ENCODE measurements at regions not wholly inside any gene's neighbourhood (a gene's known extent, or its start where the extent isn't known, plus 50 kb on each side); places are given as distances from the start of the nearest gene placed in this dataset.

DNA sequence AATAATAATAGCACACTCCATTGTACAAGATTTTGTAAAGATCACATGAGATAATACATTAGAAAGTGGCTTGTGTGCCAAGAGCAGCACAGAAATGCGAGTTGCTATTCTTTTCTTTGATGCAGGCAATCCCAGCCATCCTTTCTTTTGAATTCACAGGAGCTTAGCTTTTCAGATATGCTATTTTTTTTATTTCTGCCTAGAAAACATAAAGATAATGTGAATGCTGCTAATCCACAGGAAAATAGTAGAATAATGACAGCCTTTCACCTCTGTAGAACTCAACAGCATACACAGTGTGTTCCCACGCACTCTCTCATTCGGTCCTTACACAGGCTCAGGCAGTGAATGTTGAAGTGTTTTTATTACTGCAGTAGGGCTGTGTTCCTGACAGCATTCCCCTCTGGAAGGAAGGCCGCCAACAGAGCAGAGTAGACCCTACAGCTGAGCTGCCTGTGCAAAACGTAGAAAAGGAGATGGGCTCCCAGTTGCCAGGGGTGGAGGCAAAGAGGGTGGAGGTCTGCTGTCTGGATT, 138.8 kb upstream of the TAPT1 start:
- no peak overlapping the region for H3K27ac ChIP-seq
- DNase-seq (ENCODE audit: low read depth in 1 of 2, low spot score in 1 of 2) (no peak), FAIRE-seq (no peak), ATAC-seq (no peak)
- H3K4me2 ChIP-seq = no peak overlapping the region
- no peaks in the 10 kb centered on the region for H3K9me3 ChIP-seq
- no peak for TF ChIP-seq CBX2 (IDR thresholded peaks at IDR 0.05; ENCODE audit: borderline replicate concordance, low read depth)
- TF ChIP-seq, protein P1, sequence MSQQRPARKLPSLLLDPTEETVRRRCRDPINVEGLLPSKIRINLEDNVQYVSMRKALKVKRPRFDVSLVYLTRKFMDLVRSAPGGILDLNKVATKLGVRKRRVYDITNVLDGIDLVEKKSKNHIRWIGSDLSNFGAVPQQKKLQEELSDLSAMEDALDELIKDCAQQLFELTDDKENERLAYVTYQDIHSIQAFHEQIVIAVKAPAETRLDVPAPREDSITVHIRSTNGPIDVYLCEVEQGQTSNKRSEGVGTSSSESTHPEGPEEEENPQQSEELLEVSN (IDR thresholded peaks at IDR 0.05; ENCODE audit: borderline replicate concordance, low read depth) = no peak
- no peak for TF ChIP-seq PHF8 (IDR thresholded peaks at IDR 0.05; ENCODE audit: borderline replicate concordance, low read depth)
- TF ChIP-seq POLR2A (IDR thresholded peaks at IDR 0.05; ENCODE audit: low read length) = no peak
- no peak for TF ChIP-seq ZSCAN20 (CRISPR knock-in tag; IDR thresholded peaks at IDR 0.05)
- no peak for TF ChIP-seq FOXS1 (CRISPR knock-in tag; IDR thresholded peaks at IDR 0.05)
- TF ChIP-seq POLR2AphosphoS2 (conservative IDR thresholded peaks at IDR 0.05; ENCODE audit: low read length) = no peak
- no peak for TF ChIP-seq TP53 (CRISPR knock-in tag; IDR thresholded peaks at IDR 0.05)
- TF ChIP-seq, protein P2, sequence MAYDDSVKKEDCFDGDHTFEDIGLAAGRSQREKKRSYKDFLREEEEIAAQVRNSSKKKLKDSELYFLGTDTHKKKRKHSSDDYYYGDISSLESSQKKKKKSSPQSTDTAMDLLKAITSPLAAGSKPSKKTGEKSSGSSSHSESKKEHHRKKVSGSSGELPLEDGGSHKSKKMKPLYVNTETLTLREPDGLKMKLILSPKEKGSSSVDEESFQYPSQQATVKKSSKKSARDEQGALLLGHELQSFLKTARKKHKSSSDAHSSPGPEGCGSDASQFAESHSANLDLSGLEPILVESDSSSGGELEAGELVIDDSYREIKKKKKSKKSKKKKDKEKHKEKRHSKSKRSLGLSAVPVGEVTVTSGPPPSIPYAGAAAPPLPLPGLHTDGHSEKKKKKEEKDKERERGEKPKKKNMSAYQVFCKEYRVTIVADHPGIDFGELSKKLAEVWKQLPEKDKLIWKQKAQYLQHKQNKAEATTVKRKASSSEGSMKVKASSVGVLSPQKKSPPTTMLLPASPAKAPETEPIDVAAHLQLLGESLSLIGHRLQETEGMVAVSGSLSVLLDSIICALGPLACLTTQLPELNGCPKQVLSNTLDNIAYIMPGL (CRISPR knock-in tag; IDR thresholded peaks at IDR 0.05; ENCODE audit: borderline replicate concordance) = no peak
- no peak for TF ChIP-seq MAFK (IDR thresholded peaks at IDR 0.05; ENCODE audit: partially characterized antibody)
- no peak for TF ChIP-seq ZFP36 (IDR thresholded peaks at IDR 0.05; ENCODE audit: borderline replicate concordance, partially characterized antibody)
- no peak for TF ChIP-seq PBX3 (IDR thresholded peaks at IDR 0.05)
- no peak for TF ChIP-seq EHF (CRISPR knock-in tag; IDR thresholded peaks at IDR 0.05)
- H3K4me3 ChIP-seq = no peak overlapping the region
- H3K4me1 ChIP-seq = no peaks in the 10 kb centered on the region
- WGBS (ENCODE audit: missing lambda C conversion rate) = 26% methylated on average over 5 of the region's 5 CpGs
- ChIA-PET CTCF (no interaction called here), POLR2A (no interaction called here)

DNA sequence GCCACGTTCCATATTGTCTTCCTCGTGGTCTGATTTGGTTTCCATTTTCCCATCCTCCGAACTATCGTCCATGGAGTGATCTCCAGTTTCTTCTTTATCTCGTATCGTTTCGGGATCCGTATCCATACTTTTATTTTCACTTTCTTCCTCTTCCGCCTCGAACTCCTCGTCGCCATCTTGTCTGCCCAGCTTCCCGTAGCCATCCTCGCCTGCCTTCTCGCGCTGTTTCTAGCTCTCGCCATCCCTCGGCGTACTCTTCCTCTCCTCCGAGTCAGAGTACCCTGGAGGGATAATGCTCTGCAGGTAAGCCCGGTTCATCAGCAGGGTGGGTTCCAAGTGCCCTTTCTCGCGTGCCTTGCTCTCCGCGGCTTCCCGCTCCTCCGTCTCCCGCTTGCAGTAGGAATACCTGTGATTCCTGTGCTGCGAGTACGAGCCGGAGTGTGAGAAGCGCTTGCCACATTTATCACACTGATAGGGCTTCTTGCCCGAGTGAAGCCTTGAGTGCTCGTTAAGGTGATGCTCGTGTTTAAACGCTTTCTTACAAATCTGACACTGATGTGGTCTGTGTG, 134.5 kb upstream of the TAPT1 start:
- TF ChIP-seq FOSB (CRISPR knock-in tag; IDR thresholded peaks at IDR 0.05) (no peak), NPAS2 (CRISPR knock-in tag; IDR thresholded peaks at IDR 0.05; ENCODE audit: borderline replicate concordance) (no peak), ZSCAN20 (CRISPR knock-in tag; IDR thresholded peaks at IDR 0.05) (no peak), HEYL (CRISPR knock-in tag; IDR thresholded peaks at IDR 0.05) (no peak), EP300 (IDR thresholded peaks at IDR 0.05) (no peak), GATA3 (IDR thresholded peaks at IDR 0.05; ENCODE audit: borderline replicate concordance) (no peak), NR3C1 (IDR thresholded peaks at IDR 0.05) (no peak), TP53 (CRISPR knock-in tag; IDR thresholded peaks at IDR 0.05) (no peak), FOXS1 (CRISPR knock-in tag; IDR thresholded peaks at IDR 0.05) (no peak), MAFK (IDR thresholded peaks at IDR 0.05; ENCODE audit: partially characterized antibody) (no peak), HOXA7 (CRISPR knock-in tag; IDR thresholded peaks at IDR 0.05) (no peak), CHD4 (IDR thresholded peaks at IDR 0.05; ENCODE audit: borderline replicate concordance) (no peak), CEBPB (IDR thresholded peaks at IDR 0.05) (no peak)
- TF ChIP-seq, protein P2 (CRISPR knock-in tag; IDR thresholded peaks at IDR 0.05; ENCODE audit: borderline replicate concordance) = no peak
- Histone ChIP-seq H3K9me3 (no peaks in the 10 kb centered on the region), H3K4me2 (no peak overlapping the region), H3K4me1 (no peaks in the 10 kb centered on the region), H3K27ac (no peak overlapping the region), H3K4me3 (no peak overlapping the region)
- ATAC-seq (no peak), FAIRE-seq (no peak), DNase-seq (ENCODE audit: low read depth in 1 of 2, low spot score in 1 of 2) (no peak)
- WGBS (ENCODE audit: missing lambda C conversion rate) = 69% methylated on average over 36 of the region's 36 CpGs
- CTCF ChIA-PET = no interaction called here
- POLR2A ChIA-PET = no interaction called here
